ENCODE measurements at regions not wholly inside any gene's neighbourhood (a gene's known extent, or its start where the extent isn't known, plus 50 kb on each side); places are given as distances from the start of the nearest gene placed in this dataset.

GRCh38 chr4:144289667-144290428 lies 149.3 kb upstream of the GYPA start:
- TF ChIP-seq CTCF (IDR thresholded peaks at IDR 0.05) = no peak
- no peak for TF ChIP-seq POLR2A (IDR thresholded peaks at IDR 0.05)
- no peak for TF ChIP-seq EP300 (IDR thresholded peaks at IDR 0.05)

All from ovary (tissue), 3 donors.